ENCODE measurements at regions not wholly inside any gene's neighbourhood (a gene's known extent, or its start where the extent isn't known, plus 50 kb on each side); places are given as distances from the start of the nearest gene placed in this dataset.

- TF ChIP-seq PRDM15 (CRISPR knock-in tag; IDR thresholded peaks at IDR 0.05), result no peak
- no peak for TF ChIP-seq NR1H2 (CRISPR knock-in tag; IDR thresholded peaks at IDR 0.05)
- no peak for TF ChIP-seq KAT7 (CRISPR knock-in tag; IDR thresholded peaks at IDR 0.05; ENCODE audit: borderline replicate concordance)
- TF ChIP-seq ZNF671 (CRISPR knock-in tag; IDR thresholded peaks at IDR 0.05), result no peak
- no peak for TF ChIP-seq E2F4 (CRISPR knock-in tag; IDR thresholded peaks at IDR 0.05; ENCODE audit: borderline replicate concordance, low read depth)
Measured at GRCh38 chr14:89029961-89030694, 205.7 kb downstream of the TTC8 start (continued).

- no peak overlapping the region for H3K4me3 Mint-ChIP-seq
- CTCF ChIA-PET, result no interaction called here
- H3K36me3 Mint-ChIP-seq, result no peaks in the 10 kb centered on the region
- no peak overlapping the region for H3K27ac Mint-ChIP-seq
- TF ChIP-seq ZNF281 (CRISPR knock-in tag; IDR thresholded peaks at IDR 0.05) (no peak), STAT6 (CRISPR knock-in tag; conservative IDR thresholded peaks at IDR 0.05; ENCODE audit: low read depth) (no peak)
- H3K4me1 Mint-ChIP-seq, result no peaks in the 10 kb centered on the region
- POLR2A ChIA-PET, result no interaction called here
- H3K9me3 Mint-ChIP-seq, result peaks cover 11% of the 10 kb centered on the region
- ATAC-seq, result no peak
- peaks cover 46% of the 10 kb centered on the region for H3K27me3 Mint-ChIP-seq (ENCODE audit: low read depth)
- DNase-seq (ENCODE audit: low spot score), result no peak
Measured at GRCh38 chr14:89030921-89031320, 206.5 kb downstream of the TTC8 start.

- POLR2A ChIA-PET, result no interaction called here
- Mint-ChIP-seq H3K36me3 (peaks cover 5% of the 10 kb centered on the region), H3K27me3 (ENCODE audit: low read depth) (peaks cover 41% of the 10 kb centered on the region), H3K27ac (no peak overlapping the region), H3K4me1 (no peaks in the 10 kb centered on the region), H3K9me3 (peaks cover 17% of the 10 kb centered on the region), H3K4me3 (no peak overlapping the region)
- DNase-seq (ENCODE audit: low spot score) (peak; percentile 25), ATAC-seq (peak; percentile 55)
- CTCF ChIA-PET, result no interaction called here
- no peak for TF ChIP-seq NFE2L1 (CRISPR knock-in tag; IDR thresholded peaks at IDR 0.05)
- TF ChIP-seq ELF4 (CRISPR knock-in tag; IDR thresholded peaks at IDR 0.05; ENCODE audit: low read depth), result no peak
- TF ChIP-seq E2F1 (CRISPR knock-in tag; IDR thresholded peaks at IDR 0.05), result no peak
- no peak for TF ChIP-seq ZNF425 (CRISPR knock-in tag; conservative IDR thresholded peaks at IDR 0.05)
- TF ChIP-seq USF1 (CRISPR knock-in tag; IDR thresholded peaks at IDR 0.05), result peak; percentile 94
- no peak for TF ChIP-seq OVOL2 (CRISPR knock-in tag; IDR thresholded peaks at IDR 0.05; ENCODE audit: borderline replicate concordance)
- TF ChIP-seq USF2 (CRISPR knock-in tag; IDR thresholded peaks at IDR 0.05), result peak; percentile 95
- TF ChIP-seq TP53 (CRISPR knock-in tag; IDR thresholded peaks at IDR 0.05), result no peak
- peak; percentile 54 for TF ChIP-seq NFYB (CRISPR knock-in tag; conservative IDR thresholded peaks at IDR 0.05; ENCODE audit: low read depth)
Measured at GRCh38 chr14:89032086-89032649, 207.7 kb downstream of the TTC8 start.
